ENCODE measurements at regions not wholly inside any gene's neighbourhood (a gene's known extent, or its start where the extent isn't known, plus 50 kb on each side); places are given as distances from the start of the nearest gene placed in this dataset.

GRCh38 chr2:216956820-216957493 lies 97.1 kb upstream of the TNP1 start:
- Histone ChIP-seq H3K36me3 (no peaks in the 10 kb centered on the region), H3K4me1 (ENCODE audit: low read depth) (no peaks in the 10 kb centered on the region), H3K27me3 (no peaks in the 10 kb centered on the region), H3K27ac (no peak overlapping the region), H3K4me3 (no peak overlapping the region), H3K9me3 (ENCODE audit: low read depth) (no peaks in the 10 kb centered on the region)
- TF ChIP-seq CTCF (IDR thresholded peaks at IDR 0.05; ENCODE audit: low read depth, low read length): no peak
- DNase-seq (ENCODE audit: low read depth in 1 of 2, low spot score in 1 of 2): no peak

- Histone ChIP-seq H3K9me3 (ENCODE audit: low read depth) (no peaks in the 10 kb centered on the region), H3K36me3 (no peaks in the 10 kb centered on the region), H3K27ac (no peak overlapping the region), H3K4me3 (no peak overlapping the region), H3K27me3 (no peaks in the 10 kb centered on the region), H3K4me1 (ENCODE audit: low read depth) (peaks cover 5% of the 10 kb centered on the region)
- TF ChIP-seq CTCF (IDR thresholded peaks at IDR 0.05; ENCODE audit: low read depth, low read length): no peak
- DNase-seq (ENCODE audit: low read depth in 1 of 2, low spot score in 1 of 2): no peak
Measured at GRCh38 chr2:216951171-216951570, 91.3 kb upstream of the TNP1 start.

- Histone ChIP-seq H3K36me3 (no peaks in the 10 kb centered on the region), H3K27ac (no peak overlapping the region), H3K27me3 (no peaks in the 10 kb centered on the region), H3K9me3 (ENCODE audit: low read depth) (no peaks in the 10 kb centered on the region), H3K4me3 (no peak overlapping the region), H3K4me1 (ENCODE audit: low read depth) (peaks cover 5% of the 10 kb centered on the region)
- TF ChIP-seq CTCF (IDR thresholded peaks at IDR 0.05; ENCODE audit: low read depth, low read length): no peak
- DNase-seq (ENCODE audit: low read depth in 1 of 2, low spot score in 1 of 2): no peak
Measured at GRCh38 chr2:216950547-216950946, 90.7 kb upstream of the TNP1 start.

GRCh38 chr2:216949700-216950413 lies 90.0 kb upstream of the TNP1 start:
- no peak for DNase-seq (ENCODE audit: low read depth in 1 of 2, low spot score in 1 of 2)

GRCh38 chr2:216947055-216947454 lies 87.2 kb upstream of the TNP1 start:
- Histone ChIP-seq H3K4me3 (no peak overlapping the region), H3K36me3 (no peaks in the 10 kb centered on the region), H3K27ac (no peak overlapping the region), H3K27me3 (no peaks in the 10 kb centered on the region), H3K4me1 (ENCODE audit: low read depth) (peaks cover 5% of the 10 kb centered on the region), H3K9me3 (ENCODE audit: low read depth) (no peaks in the 10 kb centered on the region)
- no peak for TF ChIP-seq CTCF (IDR thresholded peaks at IDR 0.05; ENCODE audit: low read depth, low read length)
- DNase-seq (ENCODE audit: low read depth in 1 of 2, low spot score in 1 of 2): no peak

More at GRCh38 chr2:216949700-216950413, 90.0 kb upstream of the TNP1 start:
- Histone ChIP-seq H3K4me3 (no peak overlapping the region), H3K36me3 (no peaks in the 10 kb centered on the region), H3K27ac (no peak overlapping the region), H3K27me3 (no peaks in the 10 kb centered on the region), H3K9me3 (ENCODE audit: low read depth) (no peaks in the 10 kb centered on the region), H3K4me1 (ENCODE audit: low read depth) (peaks cover 5% of the 10 kb centered on the region)
- no peak for TF ChIP-seq CTCF (IDR thresholded peaks at IDR 0.05; ENCODE audit: low read depth, low read length)
